ENCODE measurements at regions not wholly inside any gene's neighbourhood (a gene's known extent, or its start where the extent isn't known, plus 50 kb on each side); places are given as distances from the start of the nearest gene placed in this dataset.

- TF ChIP-seq CREB1 (IDR thresholded peaks at IDR 0.05; ENCODE audit: low read depth) (no peak), RAD21 (IDR thresholded peaks at IDR 0.05; ENCODE audit: low read depth) (peak; percentile 90), TEAD4 (IDR thresholded peaks at IDR 0.05) (no peak), CEBPB (IDR thresholded peaks at IDR 0.05) (peak; percentile 91)
Measured at GRCh38 chr4:3346146-3346545, 53.3 kb downstream of the RGS12 start.

GRCh38 chr4:3347871-3348270 lies 55.0 kb downstream of the RGS12 start:
- no peak for TF ChIP-seq CEBPB (IDR thresholded peaks at IDR 0.05)
- no peak for TF ChIP-seq TCF12 (IDR thresholded peaks at IDR 0.05; ENCODE audit: low read depth)
- no peak for TF ChIP-seq RAD21 (IDR thresholded peaks at IDR 0.05; ENCODE audit: low read depth)
- TF ChIP-seq CREB1 (IDR thresholded peaks at IDR 0.05; ENCODE audit: low read depth): no peak
- no peak for TF ChIP-seq TEAD4 (IDR thresholded peaks at IDR 0.05)
- no peak for TF ChIP-seq EP300 (IDR thresholded peaks at IDR 0.05; ENCODE audit: borderline replicate concordance)
- TF ChIP-seq, protein P1, sequence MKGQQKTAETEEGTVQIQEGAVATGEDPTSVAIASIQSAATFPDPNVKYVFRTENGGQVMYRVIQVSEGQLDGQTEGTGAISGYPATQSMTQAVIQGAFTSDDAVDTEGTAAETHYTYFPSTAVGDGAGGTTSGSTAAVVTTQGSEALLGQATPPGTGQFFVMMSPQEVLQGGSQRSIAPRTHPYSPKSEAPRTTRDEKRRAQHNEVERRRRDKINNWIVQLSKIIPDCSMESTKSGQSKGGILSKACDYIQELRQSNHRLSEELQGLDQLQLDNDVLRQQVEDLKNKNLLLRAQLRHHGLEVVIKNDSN (IDR thresholded peaks at IDR 0.05): no peak
- TF ChIP-seq TAF1 (IDR thresholded peaks at IDR 0.05; ENCODE audit: low read depth): no peak
- no peak for TF ChIP-seq ZBTB7A (IDR thresholded peaks at IDR 0.05; ENCODE audit: low read depth)
- no peak for TF ChIP-seq NFIC (IDR thresholded peaks at IDR 0.05)
- TF ChIP-seq YY1 (IDR thresholded peaks at IDR 0.05; ENCODE audit: low read depth): no peak
- no peak for TF ChIP-seq REST (IDR thresholded peaks at IDR 0.05; ENCODE audit: low read depth)
- TF ChIP-seq MAX (IDR thresholded peaks at IDR 0.05): no peak

DNA sequence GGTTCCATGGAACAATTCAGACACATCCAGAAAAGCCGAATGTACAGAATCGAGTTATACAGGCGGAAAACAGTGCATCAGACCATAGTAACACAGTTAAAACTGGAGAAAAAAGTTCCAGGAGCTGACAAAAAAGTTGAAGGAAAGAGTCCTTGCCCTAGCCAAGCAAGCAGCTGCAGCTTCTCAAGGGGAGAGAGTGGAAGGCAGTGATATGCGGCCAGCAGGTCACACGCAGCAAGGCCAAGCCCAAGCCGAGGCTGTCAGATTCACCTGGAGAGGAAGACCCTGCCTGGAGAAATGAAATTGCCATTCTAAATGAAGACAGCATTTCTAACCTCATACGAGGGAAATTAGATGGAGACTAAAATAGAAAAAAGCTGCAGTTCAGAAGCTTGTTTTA lies 55.8 kb downstream of the RGS12 start:
- no peak for TF ChIP-seq EP300 (IDR thresholded peaks at IDR 0.05; ENCODE audit: borderline replicate concordance)
- TF ChIP-seq, protein P1 (IDR thresholded peaks at IDR 0.05): no peak
- no peak for TF ChIP-seq FOXM1 (IDR thresholded peaks at IDR 0.05; ENCODE audit: borderline replicate concordance, low read depth)
- TF ChIP-seq TAF1 (IDR thresholded peaks at IDR 0.05; ENCODE audit: low read depth): no peak
- TF ChIP-seq CREB1 (IDR thresholded peaks at IDR 0.05; ENCODE audit: low read depth): no peak
- TF ChIP-seq TCF12 (IDR thresholded peaks at IDR 0.05; ENCODE audit: low read depth): no peak
- TF ChIP-seq ZBTB7A (IDR thresholded peaks at IDR 0.05; ENCODE audit: low read depth): no peak

- TF ChIP-seq FOXM1 (IDR thresholded peaks at IDR 0.05; ENCODE audit: borderline replicate concordance, low read depth): no peak
- TF ChIP-seq ZBTB7A (IDR thresholded peaks at IDR 0.05; ENCODE audit: low read depth): no peak
- no peak for TF ChIP-seq TCF12 (IDR thresholded peaks at IDR 0.05; ENCODE audit: low read depth)
- no peak for TF ChIP-seq TAF1 (IDR thresholded peaks at IDR 0.05; ENCODE audit: low read depth)
- TF ChIP-seq MAX (IDR thresholded peaks at IDR 0.05): no peak
- TF ChIP-seq YY1 (IDR thresholded peaks at IDR 0.05; ENCODE audit: low read depth): no peak
Measured at GRCh38 chr4:3349116-3349515, 56.3 kb downstream of the RGS12 start.

- TF ChIP-seq YY1 (IDR thresholded peaks at IDR 0.05; ENCODE audit: low read depth) (no peak), TCF12 (IDR thresholded peaks at IDR 0.05; ENCODE audit: low read depth) (no peak), FOXM1 (IDR thresholded peaks at IDR 0.05; ENCODE audit: borderline replicate concordance, low read depth) (no peak), TAF1 (IDR thresholded peaks at IDR 0.05; ENCODE audit: low read depth) (no peak), TEAD4 (IDR thresholded peaks at IDR 0.05) (no peak), REST (IDR thresholded peaks at IDR 0.05; ENCODE audit: low read depth) (no peak), ZBTB7A (IDR thresholded peaks at IDR 0.05; ENCODE audit: low read depth) (no peak), EGR1 (IDR thresholded peaks at IDR 0.05) (no peak)
- TF ChIP-seq, protein P1 (IDR thresholded peaks at IDR 0.05): no peak
Measured at GRCh38 chr4:3351997-3352396, 59.2 kb downstream of the RGS12 start.

- TF ChIP-seq TCF12 (IDR thresholded peaks at IDR 0.05; ENCODE audit: low read depth) (no peak), EP300 (IDR thresholded peaks at IDR 0.05; ENCODE audit: borderline replicate concordance) (no peak), FOXM1 (IDR thresholded peaks at IDR 0.05; ENCODE audit: borderline replicate concordance, low read depth) (no peak), TEAD4 (IDR thresholded peaks at IDR 0.05) (no peak), CREB1 (IDR thresholded peaks at IDR 0.05; ENCODE audit: low read depth) (no peak), CEBPB (IDR thresholded peaks at IDR 0.05) (no peak), MAX (IDR thresholded peaks at IDR 0.05) (no peak), ZBTB7A (IDR thresholded peaks at IDR 0.05; ENCODE audit: low read depth) (no peak), NFIC (IDR thresholded peaks at IDR 0.05) (no peak), YY1 (IDR thresholded peaks at IDR 0.05; ENCODE audit: low read depth) (no peak), RAD21 (IDR thresholded peaks at IDR 0.05; ENCODE audit: low read depth) (no peak), REST (IDR thresholded peaks at IDR 0.05; ENCODE audit: low read depth) (no peak), TAF1 (IDR thresholded peaks at IDR 0.05; ENCODE audit: low read depth) (no peak), EGR1 (IDR thresholded peaks at IDR 0.05) (no peak)
- TF ChIP-seq, protein P1 (IDR thresholded peaks at IDR 0.05): no peak
Measured at GRCh38 chr4:3352505-3352904, 59.7 kb downstream of the RGS12 start.

Measured in Ishikawa (cell line).